Tongue (tissue), 1 donor: ENCODE measurements at regions not wholly inside any gene's neighbourhood (a gene's known extent, or its start where the extent isn't known, plus 50 kb on each side); places are given as distances from the start of the nearest gene placed in this dataset.

Experiments
- DNase-seq: peaks from one replicate; pipeline ENCODE4 v3.0.0-alpha.2; 2015

GRCh38 chr16:5884339-5884738 lies 786.7 kb upstream of the EEF2KMT start:
- no peak for DNase-seq

GRCh38 chr16:5882087-5882640 lies 784.6 kb upstream of the EEF2KMT start:
- no peak for DNase-seq

- DNase-seq = no peak
These were observed 777.8 kb upstream of the EEF2KMT start for GRCh38 chr16:5875416-5875815.

- DNase-seq = no peak
These were observed 777.3 kb upstream of the EEF2KMT start for GRCh38 chr16:5874899-5875298.

GRCh38 chr16:5873221-5873620 lies 775.6 kb upstream of the EEF2KMT start:
- DNase-seq = no peak

GRCh38 chr16:5870886-5871691 lies 773.5 kb upstream of the EEF2KMT start:
- DNase-seq = no peak

GRCh38 chr16:5867250-5867649 lies 769.7 kb upstream of the EEF2KMT start:
- DNase-seq = no peak

- peak; percentile 67 for DNase-seq
These were observed 767.6 kb upstream of the EEF2KMT start for GRCh38 chr16:5865236-5865635.

GRCh38 chr16:5863071-5863606 lies 765.5 kb upstream of the EEF2KMT start:
- no peak for DNase-seq

- DNase-seq = no peak
These were observed 764.7 kb upstream of the EEF2KMT start for GRCh38 chr16:5862103-5862840.

GRCh38 chr16:5861241-5861640 lies 763.6 kb upstream of the EEF2KMT start:
- no peak for DNase-seq

- no peak for DNase-seq
These were observed 760.6 kb upstream of the EEF2KMT start for GRCh38 chr16:5858180-5858579.

GRCh38 chr16:5854027-5854426 lies 756.4 kb upstream of the EEF2KMT start:
- DNase-seq = no peak

GRCh38 chr16:5852151-5852550 lies 754.6 kb upstream of the EEF2KMT start:
- DNase-seq = no peak

GRCh38 chr16:5851393-5851982 lies 753.9 kb upstream of the EEF2KMT start:
- DNase-seq = no peak

- no peak for DNase-seq
These were observed 753.2 kb upstream of the EEF2KMT start for GRCh38 chr16:5850632-5851392.

GRCh38 chr16:5845046-5845445 lies 747.5 kb upstream of the EEF2KMT start:
- DNase-seq = no peak

GRCh38 chr16:5841974-5842373 lies 744.4 kb upstream of the EEF2KMT start:
- no peak for DNase-seq

- no peak for DNase-seq
These were observed 741.1 kb upstream of the EEF2KMT start for GRCh38 chr16:5838725-5839124.

- DNase-seq = no peak
These were observed 740.5 kb upstream of the EEF2KMT start for GRCh38 chr16:5838071-5838470.

- no peak for DNase-seq
These were observed 739.5 kb upstream of the EEF2KMT start for GRCh38 chr16:5837007-5837670.
